ENCODE measurements at regions not wholly inside any gene's neighbourhood (a gene's known extent, or its start where the extent isn't known, plus 50 kb on each side); places are given as distances from the start of the nearest gene placed in this dataset.
A peak's percentile ranks its signal among the peaks of the same experiment; 100 is the strongest.

- ChIA-PET POLR2A (no interaction called here), CTCF (interaction anchor here (0.6 to 3.4 kb wide), 3 partner anchors 9 to 44 kb away, joined by 3 to 10 read pairs (median 9); no protein-coding TSS in a partner anchor)
- Histone ChIP-seq H3K4me3 (no peak overlapping the region), H3K9me3 (no peaks in the 10 kb centered on the region), H3K27ac (no peak overlapping the region), H3K4me1 (no peaks in the 10 kb centered on the region), H3K4me2 (no peak overlapping the region)
- no peak for TF ChIP-seq RNF2 (IDR thresholded peaks at IDR 0.05; ENCODE audit: borderline replicate concordance, low read depth)
- TF ChIP-seq ZSCAN20 (CRISPR knock-in tag; IDR thresholded peaks at IDR 0.05): no peak
- TF ChIP-seq CBX2 (IDR thresholded peaks at IDR 0.05; ENCODE audit: borderline replicate concordance, low read depth): no peak
- TF ChIP-seq USF2 (IDR thresholded peaks at IDR 0.05): no peak
- no peak for TF ChIP-seq ELK1 (IDR thresholded peaks at IDR 0.05; ENCODE audit: low read depth, low read length)
- TF ChIP-seq MYC (IDR thresholded peaks at IDR 0.05; ENCODE audit: borderline replicate concordance, low read length): no peak
- no peak for TF ChIP-seq CBX8 (IDR thresholded peaks at IDR 0.05)
- TF ChIP-seq NR3C1 (IDR thresholded peaks at IDR 0.05): no peak
- TF ChIP-seq FOSL2 (IDR thresholded peaks at IDR 0.05): no peak
- TF ChIP-seq FOSL2 (CRISPR knock-in tag; IDR thresholded peaks at IDR 0.05): no peak
- TF ChIP-seq REST (IDR thresholded peaks at IDR 0.05): no peak
- TF ChIP-seq SMC3 (IDR thresholded peaks at IDR 0.05): no peak
- no peak for FAIRE-seq
- WGBS (ENCODE audit: missing lambda C conversion rate): 87% methylated on average over 12 of the region's 12 CpGs
- ATAC-seq: no peak
- no peak for DNase-seq (ENCODE audit: low read depth in 1 of 2, low spot score in 1 of 2)
These were observed 54.7 kb upstream of the KLF13 start for GRCh38 chr15:31271711-31272557.

- Histone ChIP-seq H3K4me3 (no peak overlapping the region), H3K4me2 (no peak overlapping the region), H3K4me1 (no peaks in the 10 kb centered on the region), H3K9me3 (no peaks in the 10 kb centered on the region), H3K27ac (0 out of 6 replicates have a peak overlapping the region, but pooled peaks of 1 of the 2 experiments have one; percentile 32)
- POLR2A ChIA-PET: no interaction called here
- FAIRE-seq (no peak), DNase-seq (ENCODE audit: low read depth in 1 of 2, low spot score in 1 of 2) (no peak), ATAC-seq (no peak)
- 82% methylated on average over 14 of the region's 14 CpGs for WGBS (ENCODE audit: missing lambda C conversion rate)
- CTCF ChIA-PET: interaction anchor here (0.6 to 2.7 kb wide), 2 partner anchors 10 to 45 kb away, joined by 3 to 9 read pairs; no protein-coding TSS in a partner anchor
- TF ChIP-seq NR3C1 (IDR thresholded peaks at IDR 0.05) (no peak), RAD21 (conservative IDR thresholded peaks at IDR 0.05 in 1 of 2, IDR thresholded peaks at IDR 0.05 in 1 of 2) (no peak), ESRRA (IDR thresholded peaks at IDR 0.05; ENCODE audit: borderline replicate concordance, low read length) (no peak), RCOR1 (IDR thresholded peaks at IDR 0.05; ENCODE audit: low read depth, low read length) (no peak), SMC3 (IDR thresholded peaks at IDR 0.05) (no peak), MAX (IDR thresholded peaks at IDR 0.05) (no peak), PHF8 (IDR thresholded peaks at IDR 0.05; ENCODE audit: borderline replicate concordance, low read depth) (no peak), PBX3 (IDR thresholded peaks at IDR 0.05) (no peak), RNF2 (IDR thresholded peaks at IDR 0.05; ENCODE audit: borderline replicate concordance, low read depth) (no peak)
These were observed 53.9 kb upstream of the KLF13 start for GRCh38 chr15:31272558-31273257.

Data from A549 (cell line).